RWPE1 (cell line): ENCODE measurements at regions not wholly inside any gene's neighbourhood (a gene's known extent, or its start where the extent isn't known, plus 50 kb on each side); places are given as distances from the start of the nearest gene placed in this dataset.

Source experiments
- CTCF ChIA-PET: fragments of 350-600 bp; sonication (Branson Sonifier 250); formaldehyde crosslinking; extraction: SDS; loops from one replicate; lab custom pipeline; 2021; lab: Yijun Ruan, JAX
- POLR2A ChIA-PET: fragments of 400-600 bp; formaldehyde crosslinking; extraction: SDS; loops from one replicate; lab custom pipeline; 2020; ENCODE audit warnings: antibody characterized with exemption; ENCODE audit not compliant: low non-redundant PET; lab: Yijun Ruan, JAX
- DNase-seq: peaks from one replicate; pipeline ENCODE4 v3.0.0; 2012; ENCODE audit warnings: low spot score
- H3K27ac ChIP-seq: fragments of 450-650 bp; 2 replicates; pipeline ENCODE4 v1.5.1; 2017
- CTCF ChIP-seq: fragments of 450-650 bp; conservative IDR thresholded peaks from 2 replicates; pipeline ENCODE4 v1.5.1; 2017; ENCODE audit warnings: low read depth, mild to moderate bottlenecking

- ChIA-PET POLR2A (no interaction called here), CTCF (no interaction called here)
- H3K27ac ChIP-seq = no peak overlapping the region
- no peak for TF ChIP-seq CTCF
- no peak for DNase-seq
These were observed 815.6 kb upstream of the NEGR1 start for GRCh38 chr1:73097917-73098316.

GRCh38 chr1:73096841-73097240 is 814.5 kb upstream of the NEGR1 start:
- DNase-seq = no peak
- POLR2A ChIA-PET = no interaction called here
- H3K27ac ChIP-seq = no peak overlapping the region
- TF ChIP-seq CTCF = no peak
- CTCF ChIA-PET = interaction anchor here (0.6 kb wide), 2 partner anchors 506 to 728 kb away, joined by 6 read pairs; no protein-coding TSS in a partner anchor

- ChIA-PET CTCF (no interaction called here), POLR2A (no interaction called here)
- DNase-seq = no peak
- no peak overlapping the region for H3K27ac ChIP-seq
- no peak for TF ChIP-seq CTCF
These were observed 810.0 kb upstream of the NEGR1 start for GRCh38 chr1:73092383-73092782.

- no peak for DNase-seq
- no peak for TF ChIP-seq CTCF
- ChIA-PET CTCF (no interaction called here), POLR2A (no interaction called here)
- H3K27ac ChIP-seq = no peak overlapping the region
These were observed 784.5 kb upstream of the NEGR1 start for GRCh38 chr1:73066866-73067265.

- DNase-seq = no peak
- no peak for TF ChIP-seq CTCF
- H3K27ac ChIP-seq = no peak overlapping the region
- POLR2A ChIA-PET = no interaction called here
- CTCF ChIA-PET = no interaction called here
These were observed 783.2 kb upstream of the NEGR1 start for GRCh38 chr1:73065339-73066041.

GRCh38 chr1:73056826-73057225 is 774.5 kb upstream of the NEGR1 start:
- H3K27ac ChIP-seq = no peak overlapping the region
- CTCF ChIA-PET = no interaction called here
- POLR2A ChIA-PET = no interaction called here
- TF ChIP-seq CTCF = no peak
- DNase-seq = no peak
